ENCODE measurements at regions not wholly inside any gene's neighbourhood (a gene's known extent, or its start where the extent isn't known, plus 50 kb on each side); places are given as distances from the start of the nearest gene placed in this dataset.

- no peak for TF ChIP-seq GATA2 (IDR thresholded peaks at IDR 0.05; ENCODE audit: low read depth, low read length)
- no peak for TF ChIP-seq GATA3 (IDR thresholded peaks at IDR 0.05; ENCODE audit: low read depth, low read length)
These were observed 493.3 kb downstream of the FAT4 start for GRCh38 chr4:125808022-125808421.

GRCh38 chr4:125808570-125808969, 493.8 kb downstream of the FAT4 start:
- no peak for TF ChIP-seq GATA2 (IDR thresholded peaks at IDR 0.05; ENCODE audit: low read depth, low read length)
- no peak for TF ChIP-seq GATA3 (IDR thresholded peaks at IDR 0.05; ENCODE audit: low read depth, low read length)

- TF ChIP-seq GATA3 (IDR thresholded peaks at IDR 0.05; ENCODE audit: low read depth, low read length) (no peak), GATA2 (IDR thresholded peaks at IDR 0.05; ENCODE audit: low read depth, low read length) (no peak)
These were observed 497.1 kb downstream of the FAT4 start for GRCh38 chr4:125811892-125812291.

- TF ChIP-seq GATA2 (IDR thresholded peaks at IDR 0.05; ENCODE audit: low read depth, low read length) (no peak), GATA3 (IDR thresholded peaks at IDR 0.05; ENCODE audit: low read depth, low read length) (no peak)
These were observed 512.3 kb downstream of the FAT4 start for GRCh38 chr4:125826801-125827695.

- no peak for TF ChIP-seq GATA3 (IDR thresholded peaks at IDR 0.05; ENCODE audit: low read depth, low read length)
- TF ChIP-seq GATA2 (IDR thresholded peaks at IDR 0.05; ENCODE audit: low read depth, low read length) = no peak
These were observed 512.9 kb downstream of the FAT4 start for GRCh38 chr4:125827696-125828052.

GRCh38 chr4:125828346-125828745, 513.6 kb downstream of the FAT4 start:
- TF ChIP-seq GATA2 (IDR thresholded peaks at IDR 0.05; ENCODE audit: low read depth, low read length) (no peak), GATA3 (IDR thresholded peaks at IDR 0.05; ENCODE audit: low read depth, low read length) (no peak)

- TF ChIP-seq GATA3 (IDR thresholded peaks at IDR 0.05; ENCODE audit: low read depth, low read length) (no peak), GATA2 (IDR thresholded peaks at IDR 0.05; ENCODE audit: low read depth, low read length) (no peak)
These were observed 517.4 kb downstream of the FAT4 start for GRCh38 chr4:125832161-125832560.

- no peak for TF ChIP-seq GATA2 (IDR thresholded peaks at IDR 0.05; ENCODE audit: low read depth, low read length)
- no peak for TF ChIP-seq GATA3 (IDR thresholded peaks at IDR 0.05; ENCODE audit: low read depth, low read length)
These were observed 521.9 kb downstream of the FAT4 start for GRCh38 chr4:125836597-125837195.

GRCh38 chr4:125837493-125838201, 522.9 kb downstream of the FAT4 start:
- no peak for TF ChIP-seq GATA2 (IDR thresholded peaks at IDR 0.05; ENCODE audit: low read depth, low read length)
- peak; percentile 69 for TF ChIP-seq GATA3 (IDR thresholded peaks at IDR 0.05; ENCODE audit: low read depth, low read length)

GRCh38 chr4:125838202-125838601, 523.4 kb downstream of the FAT4 start:
- no peak for TF ChIP-seq GATA2 (IDR thresholded peaks at IDR 0.05; ENCODE audit: low read depth, low read length)
- no peak for TF ChIP-seq GATA3 (IDR thresholded peaks at IDR 0.05; ENCODE audit: low read depth, low read length)

- TF ChIP-seq GATA3 (IDR thresholded peaks at IDR 0.05; ENCODE audit: low read depth, low read length) = peak; percentile 68
- TF ChIP-seq GATA2 (IDR thresholded peaks at IDR 0.05; ENCODE audit: low read depth, low read length) = no peak; the same call in 1 of the 2 replicates
These were observed 524.2 kb downstream of the FAT4 start for GRCh38 chr4:125838924-125839323.

- no peak for TF ChIP-seq GATA3 (IDR thresholded peaks at IDR 0.05; ENCODE audit: low read depth, low read length)
- TF ChIP-seq GATA2 (IDR thresholded peaks at IDR 0.05; ENCODE audit: low read depth, low read length) = no peak
These were observed 529.2 kb downstream of the FAT4 start for GRCh38 chr4:125843947-125844346.

GRCh38 chr4:125847518-125847917, 532.8 kb downstream of the FAT4 start:
- no peak for TF ChIP-seq GATA3 (IDR thresholded peaks at IDR 0.05; ENCODE audit: low read depth, low read length)
- no peak for TF ChIP-seq GATA2 (IDR thresholded peaks at IDR 0.05; ENCODE audit: low read depth, low read length)

GRCh38 chr4:125849869-125850268, 535.1 kb downstream of the FAT4 start:
- TF ChIP-seq GATA3 (IDR thresholded peaks at IDR 0.05; ENCODE audit: low read depth, low read length) (no peak), GATA2 (IDR thresholded peaks at IDR 0.05; ENCODE audit: low read depth, low read length) (no peak)

Data from SH-SY5Y (cell line).